Activated effector memory CD4-positive, alpha-beta T cell treated with Interleukin-2 at 50 U/mL for 16 hours (primary cell): ENCODE measurements at regions not wholly inside any gene's neighbourhood (a gene's known extent, or its start where the extent isn't known, plus 50 kb on each side); places are given as distances from the start of the nearest gene placed in this dataset.
"Not testable (repeated sequence)": the region's sequence is repeated elsewhere in the genome, so short reads cannot be mapped to it uniquely, and the experiment has no call there.

Experiments
- DNase-seq: peaks from one replicate; pipeline ENCODE4 v3.0.0-alpha.2; 2020

GRCh38 chr10:114872519-114873087 lies 51.0 kb downstream of the FHIP2A start:
- DNase-seq: no peak

DNA sequence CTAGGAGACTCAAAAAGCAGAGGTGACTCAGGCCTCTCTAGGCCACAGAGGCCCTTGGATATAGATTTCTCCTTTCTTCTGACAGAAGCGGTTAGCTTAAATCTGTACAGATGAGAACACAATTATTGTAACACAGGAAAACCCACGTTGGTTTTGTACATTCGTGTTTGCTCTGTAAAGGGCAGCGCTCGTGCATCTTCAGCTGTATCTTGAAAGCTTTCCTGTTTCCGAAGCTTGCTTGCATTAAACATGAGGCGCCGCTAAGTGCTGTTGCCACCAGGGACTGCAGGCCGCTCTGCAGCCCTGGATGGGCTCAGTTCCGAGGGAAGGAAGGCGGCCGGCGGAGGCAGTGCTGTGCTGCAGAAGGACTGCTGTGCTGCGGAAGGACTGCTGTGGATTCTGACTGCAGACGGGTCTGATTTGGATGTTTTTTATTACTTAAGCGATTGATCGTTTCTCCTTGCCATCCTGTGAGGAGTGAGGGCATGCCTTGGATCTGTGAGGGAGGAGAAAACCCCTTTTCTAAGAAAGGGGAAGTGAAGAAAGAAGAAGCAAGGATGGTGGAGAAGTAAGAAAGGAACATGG lies 53.3 kb downstream of the FHIP2A start:
- no peak for DNase-seq

DNA sequence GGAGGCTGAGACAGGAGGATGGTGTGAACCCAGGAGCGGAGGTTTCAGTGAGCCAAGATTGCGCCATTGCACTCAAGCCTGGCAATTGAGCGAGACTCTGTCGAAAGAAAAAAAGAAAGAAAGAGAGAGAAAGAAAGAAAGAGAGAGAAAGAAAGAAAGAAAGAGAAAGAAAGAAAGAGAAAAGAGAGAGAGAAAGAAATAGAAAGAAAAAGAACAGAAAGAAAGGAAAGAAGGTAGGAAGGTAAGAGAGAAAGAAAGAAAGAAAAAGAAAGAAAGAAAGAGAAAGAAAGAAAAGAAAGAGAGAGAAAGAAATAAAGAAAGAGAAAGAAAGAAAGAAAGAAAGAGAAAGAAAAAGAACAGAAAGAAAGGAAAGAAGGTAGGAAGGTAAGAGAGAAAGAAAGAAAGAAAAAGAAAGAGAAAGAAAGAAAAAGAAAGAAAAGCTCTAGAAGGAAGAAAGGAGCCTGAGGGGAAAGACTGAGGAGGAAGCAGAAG lies 54.1 kb downstream of the FHIP2A start:
- not testable (repeated sequence) for DNase-seq

- no peak for DNase-seq
Measured at GRCh38 chr10:114876169-114876568, 54.6 kb downstream of the FHIP2A start.

GRCh38 chr10:114876602-114877300 lies 55.2 kb downstream of the FHIP2A start:
- no peak for DNase-seq

DNA sequence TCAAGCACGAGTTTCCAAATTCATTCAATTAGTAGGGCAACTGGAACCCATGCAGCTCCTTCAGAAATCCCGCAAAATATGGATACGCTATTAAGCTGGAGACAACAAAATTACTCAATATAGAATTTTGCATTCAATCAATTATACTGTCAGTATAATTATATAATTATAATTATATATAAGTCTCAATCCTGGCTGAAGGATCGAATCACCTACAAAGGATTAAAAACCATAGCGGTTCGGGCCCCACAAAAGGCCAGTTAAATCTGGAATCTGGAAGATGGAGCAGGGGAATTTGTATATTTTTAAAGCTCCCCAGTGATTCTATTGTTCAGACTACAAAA lies 55.7 kb downstream of the FHIP2A start:
- no peak for DNase-seq

- no peak for DNase-seq
Measured at GRCh38 chr10:114879093-114879492, 57.5 kb downstream of the FHIP2A start.

DNA sequence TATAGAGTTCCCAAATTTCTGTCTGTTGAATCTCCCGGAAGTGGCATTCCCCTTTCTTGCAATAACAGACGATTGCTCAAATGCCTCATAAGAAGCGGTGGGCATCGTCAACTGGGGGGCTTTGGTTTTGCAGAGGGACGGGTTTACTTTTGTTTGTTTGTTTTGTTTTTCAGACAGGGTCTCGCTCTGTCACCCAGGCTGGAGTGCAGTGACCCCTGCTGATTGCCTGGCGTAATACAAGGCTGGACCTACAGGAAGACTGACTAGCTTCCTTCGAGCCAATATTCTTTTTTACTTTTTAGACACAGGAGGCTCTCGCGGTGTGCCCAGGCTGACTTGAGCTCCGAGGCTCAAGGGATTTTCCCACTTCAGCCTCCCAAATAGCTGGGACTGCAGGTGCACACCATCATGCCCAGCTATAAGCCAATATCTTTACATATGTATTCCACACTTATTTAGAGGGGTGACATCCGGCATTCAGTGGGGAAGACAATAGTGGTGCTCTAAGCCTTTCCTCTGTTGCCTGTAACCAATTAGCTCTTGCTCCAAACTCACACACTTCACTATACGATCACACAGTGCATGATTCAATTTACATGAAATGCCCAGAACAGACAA lies 58.1 kb downstream of the FHIP2A start:
- peak; percentile 13 for DNase-seq

GRCh38 chr10:114881417-114881816 lies 56.6 kb upstream of the TRUB1 start:
- no peak for DNase-seq

DNA sequence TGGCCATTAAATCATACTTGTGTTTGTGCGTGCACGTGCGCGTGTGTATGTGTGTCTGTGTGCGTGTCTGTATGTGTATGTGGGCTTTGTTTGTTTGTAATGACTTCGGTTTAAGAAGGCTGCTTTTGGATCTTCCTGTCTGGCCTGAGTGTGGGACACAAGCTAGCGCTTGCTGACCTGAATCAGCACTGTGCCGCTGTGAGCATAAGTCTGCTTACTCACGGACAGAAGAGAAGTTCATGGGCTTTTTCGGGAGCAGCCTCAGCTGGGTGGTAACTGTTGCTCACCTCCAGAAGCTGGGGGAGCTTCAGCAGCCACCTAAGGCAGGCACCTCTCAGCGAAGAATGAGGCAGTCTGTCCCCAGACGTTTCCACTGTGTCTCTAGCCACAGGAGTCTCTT lies 56.1 kb upstream of the TRUB1 start:
- no peak for DNase-seq

DNA sequence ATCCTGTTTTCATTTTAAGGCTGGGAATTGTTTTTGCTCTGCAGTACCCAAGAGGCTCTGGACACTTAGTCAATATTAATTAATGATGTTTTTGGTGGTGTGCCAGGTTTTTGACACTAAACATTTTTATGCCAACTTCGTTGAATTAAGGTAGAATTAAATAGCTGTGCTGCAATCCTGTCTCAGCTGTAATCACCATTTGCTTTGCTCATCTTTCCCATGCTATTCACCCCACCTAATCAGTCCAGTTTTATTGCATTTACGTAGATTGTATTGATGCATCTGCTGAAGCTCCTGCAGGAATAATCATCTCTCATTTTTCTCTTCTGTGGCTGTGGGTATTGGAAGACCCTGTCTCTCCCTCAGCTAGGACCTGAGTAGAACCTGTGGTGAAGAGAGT lies 52.6 kb upstream of the TRUB1 start:
- DNase-seq: no peak
